ENCODE measurements at regions not wholly inside any gene's neighbourhood (a gene's known extent, or its start where the extent isn't known, plus 50 kb on each side); places are given as distances from the start of the nearest gene placed in this dataset.

DNA sequence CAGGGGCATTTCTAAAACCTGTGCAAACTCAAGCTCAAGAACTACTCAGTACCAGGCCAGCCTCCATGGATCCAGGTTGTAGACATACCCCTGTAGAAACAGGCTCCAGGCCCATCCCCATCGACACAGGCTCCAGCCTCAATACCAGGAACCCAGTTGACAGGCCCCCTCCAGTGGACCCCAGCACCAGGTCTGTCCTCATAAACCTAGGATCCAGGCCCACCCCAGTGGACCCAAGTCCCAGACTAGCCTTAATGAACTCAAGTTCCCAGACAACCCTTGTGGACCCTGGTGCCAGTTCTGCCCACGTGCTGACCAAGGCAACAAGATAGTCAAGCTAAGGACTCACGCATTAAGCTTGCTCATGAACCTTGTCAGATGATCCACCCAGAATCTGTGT lies 476.9 kb downstream of the TBC1D32 start:
- TF ChIP-seq, protein P1, sequence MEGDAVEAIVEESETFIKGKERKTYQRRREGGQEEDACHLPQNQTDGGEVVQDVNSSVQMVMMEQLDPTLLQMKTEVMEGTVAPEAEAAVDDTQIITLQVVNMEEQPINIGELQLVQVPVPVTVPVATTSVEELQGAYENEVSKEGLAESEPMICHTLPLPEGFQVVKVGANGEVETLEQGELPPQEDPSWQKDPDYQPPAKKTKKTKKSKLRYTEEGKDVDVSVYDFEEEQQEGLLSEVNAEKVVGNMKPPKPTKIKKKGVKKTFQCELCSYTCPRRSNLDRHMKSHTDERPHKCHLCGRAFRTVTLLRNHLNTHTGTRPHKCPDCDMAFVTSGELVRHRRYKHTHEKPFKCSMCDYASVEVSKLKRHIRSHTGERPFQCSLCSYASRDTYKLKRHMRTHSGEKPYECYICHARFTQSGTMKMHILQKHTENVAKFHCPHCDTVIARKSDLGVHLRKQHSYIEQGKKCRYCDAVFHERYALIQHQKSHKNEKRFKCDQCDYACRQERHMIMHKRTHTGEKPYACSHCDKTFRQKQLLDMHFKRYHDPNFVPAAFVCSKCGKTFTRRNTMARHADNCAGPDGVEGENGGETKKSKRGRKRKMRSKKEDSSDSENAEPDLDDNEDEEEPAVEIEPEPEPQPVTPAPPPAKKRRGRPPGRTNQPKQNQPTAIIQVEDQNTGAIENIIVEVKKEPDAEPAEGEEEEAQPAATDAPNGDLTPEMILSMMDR (IDR thresholded peaks at IDR 0.05) = no peak
- no peak for TF ChIP-seq FOXJ3 (CRISPR knock-in tag; IDR thresholded peaks at IDR 0.05)
- TF ChIP-seq, protein P2, sequence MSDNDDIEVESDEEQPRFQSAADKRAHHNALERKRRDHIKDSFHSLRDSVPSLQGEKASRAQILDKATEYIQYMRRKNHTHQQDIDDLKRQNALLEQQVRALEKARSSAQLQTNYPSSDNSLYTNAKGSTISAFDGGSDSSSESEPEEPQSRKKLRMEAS (IDR thresholded peaks at IDR 0.05; ENCODE audit: low read depth) = no peak
- TF ChIP-seq, protein P3, sequence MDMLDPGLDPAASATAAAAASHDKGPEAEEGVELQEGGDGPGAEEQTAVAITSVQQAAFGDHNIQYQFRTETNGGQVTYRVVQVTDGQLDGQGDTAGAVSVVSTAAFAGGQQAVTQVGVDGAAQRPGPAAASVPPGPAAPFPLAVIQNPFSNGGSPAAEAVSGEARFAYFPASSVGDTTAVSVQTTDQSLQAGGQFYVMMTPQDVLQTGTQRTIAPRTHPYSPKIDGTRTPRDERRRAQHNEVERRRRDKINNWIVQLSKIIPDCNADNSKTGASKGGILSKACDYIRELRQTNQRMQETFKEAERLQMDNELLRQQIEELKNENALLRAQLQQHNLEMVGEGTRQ (IDR thresholded peaks at IDR 0.05; ENCODE audit: borderline replicate concordance, low read depth, low read length) = no peak
- TF ChIP-seq GABPA (IDR thresholded peaks at IDR 0.05; ENCODE audit: low read depth) = no peak
- TF ChIP-seq SMC3 (IDR thresholded peaks at IDR 0.05; ENCODE audit: low read depth, low read length) = no peak
- TF ChIP-seq NRF1 (IDR thresholded peaks at IDR 0.05; ENCODE audit: low read depth, low read length) = no peak
- TF ChIP-seq POLR2AphosphoS5 (IDR thresholded peaks at IDR 0.05; ENCODE audit: low read depth, low read length) = no peak
- no peak for TF ChIP-seq RAD21 (IDR thresholded peaks at IDR 0.05; ENCODE audit: low read length)
- TF ChIP-seq TCF12 (IDR thresholded peaks at IDR 0.05) = no peak
- no peak for TF ChIP-seq JUND (IDR thresholded peaks at IDR 0.05)
- TF ChIP-seq EZH2phosphoT487 (IDR thresholded peaks at IDR 0.05; ENCODE audit: borderline replicate concordance, low read depth) = no peak
- no peak for TF ChIP-seq TAF1 (IDR thresholded peaks at IDR 0.05; ENCODE audit: borderline replicate concordance, low read depth, low read length)
- TF ChIP-seq, protein P4, sequence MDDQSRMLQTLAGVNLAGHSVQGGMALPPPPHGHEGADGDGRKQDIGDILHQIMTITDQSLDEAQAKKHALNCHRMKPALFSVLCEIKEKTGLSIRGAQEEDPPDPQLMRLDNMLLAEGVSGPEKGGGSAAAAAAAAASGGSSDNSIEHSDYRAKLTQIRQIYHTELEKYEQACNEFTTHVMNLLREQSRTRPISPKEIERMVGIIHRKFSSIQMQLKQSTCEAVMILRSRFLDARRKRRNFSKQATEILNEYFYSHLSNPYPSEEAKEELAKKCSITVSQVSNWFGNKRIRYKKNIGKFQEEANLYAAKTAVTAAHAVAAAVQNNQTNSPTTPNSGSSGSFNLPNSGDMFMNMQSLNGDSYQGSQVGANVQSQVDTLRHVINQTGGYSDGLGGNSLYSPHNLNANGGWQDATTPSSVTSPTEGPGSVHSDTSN (IDR thresholded peaks at IDR 0.05) = no peak
